ENCODE measurements at regions not wholly inside any gene's neighbourhood (a gene's known extent, or its start where the extent isn't known, plus 50 kb on each side); places are given as distances from the start of the nearest gene placed in this dataset.
"Not testable (repeated sequence)": the region's sequence is repeated elsewhere in the genome, so short reads cannot be mapped to it uniquely, and the experiment has no call there.

DNA sequence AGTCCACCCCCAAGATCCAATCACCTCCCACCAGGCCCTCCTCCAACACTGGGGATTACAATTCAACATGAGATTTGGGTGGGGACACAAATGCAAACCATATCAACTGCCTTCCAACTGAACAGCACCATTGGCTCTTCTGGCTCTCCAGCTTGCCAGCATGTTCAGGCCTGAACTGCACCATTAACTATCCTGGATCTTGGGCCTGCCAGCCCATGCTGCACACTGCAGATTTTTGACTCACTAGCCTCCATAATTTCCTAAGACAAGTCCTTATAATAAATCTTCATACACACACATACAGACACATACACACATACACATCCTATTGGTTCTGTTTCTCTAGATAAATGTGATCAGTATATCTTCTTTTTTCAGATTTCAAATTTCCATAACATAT lies 737.1 kb upstream of the SPRY2 start:
- H3K4me1 ChIP-seq, result no peaks in the 10 kb centered on the region
- no peak for TF ChIP-seq POLR2A (IDR thresholded peaks at IDR 0.05)
- TF ChIP-seq, protein P1, sequence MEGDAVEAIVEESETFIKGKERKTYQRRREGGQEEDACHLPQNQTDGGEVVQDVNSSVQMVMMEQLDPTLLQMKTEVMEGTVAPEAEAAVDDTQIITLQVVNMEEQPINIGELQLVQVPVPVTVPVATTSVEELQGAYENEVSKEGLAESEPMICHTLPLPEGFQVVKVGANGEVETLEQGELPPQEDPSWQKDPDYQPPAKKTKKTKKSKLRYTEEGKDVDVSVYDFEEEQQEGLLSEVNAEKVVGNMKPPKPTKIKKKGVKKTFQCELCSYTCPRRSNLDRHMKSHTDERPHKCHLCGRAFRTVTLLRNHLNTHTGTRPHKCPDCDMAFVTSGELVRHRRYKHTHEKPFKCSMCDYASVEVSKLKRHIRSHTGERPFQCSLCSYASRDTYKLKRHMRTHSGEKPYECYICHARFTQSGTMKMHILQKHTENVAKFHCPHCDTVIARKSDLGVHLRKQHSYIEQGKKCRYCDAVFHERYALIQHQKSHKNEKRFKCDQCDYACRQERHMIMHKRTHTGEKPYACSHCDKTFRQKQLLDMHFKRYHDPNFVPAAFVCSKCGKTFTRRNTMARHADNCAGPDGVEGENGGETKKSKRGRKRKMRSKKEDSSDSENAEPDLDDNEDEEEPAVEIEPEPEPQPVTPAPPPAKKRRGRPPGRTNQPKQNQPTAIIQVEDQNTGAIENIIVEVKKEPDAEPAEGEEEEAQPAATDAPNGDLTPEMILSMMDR (IDR thresholded peaks at IDR 0.05), result no peak
- no peak overlapping the region for H3K27ac ChIP-seq
- H3K9me3 ChIP-seq, result no peaks in the 10 kb centered on the region
- intact Hi-C loops (cut with DNase I; ENCODE audit: low total_unique reads), result no loop called here
- no peak overlapping the region for H3K4me3 ChIP-seq
- no peaks in the 10 kb centered on the region for H3K27me3 ChIP-seq
- DNase-seq, result no peak
- H3K36me3 ChIP-seq, result no peaks in the 10 kb centered on the region

DNA sequence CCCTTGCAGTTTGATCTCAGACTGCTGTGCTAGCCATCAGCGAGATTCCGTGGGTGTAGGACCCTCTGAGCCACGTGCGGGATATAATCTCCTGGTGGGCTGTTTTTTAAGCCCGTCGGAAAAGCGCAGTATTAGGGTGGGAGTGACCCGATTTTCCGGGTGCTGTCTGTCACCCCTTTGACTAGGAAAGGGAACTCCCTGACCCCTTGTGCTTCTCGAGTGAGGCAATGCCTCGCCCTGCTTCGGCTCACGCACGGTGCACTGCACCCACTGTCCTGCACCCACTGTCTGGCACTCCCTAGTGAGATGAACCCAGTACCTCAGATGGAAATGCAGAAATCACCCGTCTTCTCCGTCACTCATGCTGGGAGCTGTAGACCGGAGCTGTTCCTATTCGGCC lies 728.9 kb upstream of the SPRY2 start:
- H3K27me3 ChIP-seq; H3K4me3 ChIP-seq; H3K27ac ChIP-seq; H3K36me3 ChIP-seq; H3K4me1 ChIP-seq; intact Hi-C loops (cut with DNase I; ENCODE audit: low total_unique reads); H3K9me3 ChIP-seq; DNase-seq: not testable (repeated sequence)

DNA sequence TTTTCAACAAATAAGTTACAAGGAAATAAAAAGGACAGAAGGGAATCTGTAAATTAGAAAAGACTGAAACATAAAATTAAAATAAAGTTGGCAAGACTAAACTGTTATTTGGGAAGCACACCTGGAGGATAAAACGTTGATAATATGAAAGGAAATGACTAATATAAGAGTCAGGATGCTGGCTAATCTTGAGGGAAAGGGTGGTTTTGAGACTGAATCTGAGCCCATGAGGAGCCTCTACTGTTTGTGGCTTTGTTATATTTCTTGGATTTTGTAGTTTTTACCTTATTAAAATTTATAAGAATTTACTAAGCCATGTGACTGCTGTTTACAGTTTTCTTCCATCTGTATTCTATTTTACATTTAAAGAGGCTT lies 718.0 kb upstream of the SPRY2 start:
- Histone ChIP-seq H3K9me3 (no peaks in the 10 kb centered on the region), H3K36me3 (no peaks in the 10 kb centered on the region), H3K4me3 (no peak overlapping the region), H3K27ac (no peak overlapping the region), H3K4me1 (no peaks in the 10 kb centered on the region), H3K27me3 (no peaks in the 10 kb centered on the region)
- intact Hi-C loops (cut with DNase I; ENCODE audit: low total_unique reads), result no loop called here
- TF ChIP-seq, protein P1 (IDR thresholded peaks at IDR 0.05), result no peak
- no peak for TF ChIP-seq POLR2A (IDR thresholded peaks at IDR 0.05)
- DNase-seq, result no peak

DNA sequence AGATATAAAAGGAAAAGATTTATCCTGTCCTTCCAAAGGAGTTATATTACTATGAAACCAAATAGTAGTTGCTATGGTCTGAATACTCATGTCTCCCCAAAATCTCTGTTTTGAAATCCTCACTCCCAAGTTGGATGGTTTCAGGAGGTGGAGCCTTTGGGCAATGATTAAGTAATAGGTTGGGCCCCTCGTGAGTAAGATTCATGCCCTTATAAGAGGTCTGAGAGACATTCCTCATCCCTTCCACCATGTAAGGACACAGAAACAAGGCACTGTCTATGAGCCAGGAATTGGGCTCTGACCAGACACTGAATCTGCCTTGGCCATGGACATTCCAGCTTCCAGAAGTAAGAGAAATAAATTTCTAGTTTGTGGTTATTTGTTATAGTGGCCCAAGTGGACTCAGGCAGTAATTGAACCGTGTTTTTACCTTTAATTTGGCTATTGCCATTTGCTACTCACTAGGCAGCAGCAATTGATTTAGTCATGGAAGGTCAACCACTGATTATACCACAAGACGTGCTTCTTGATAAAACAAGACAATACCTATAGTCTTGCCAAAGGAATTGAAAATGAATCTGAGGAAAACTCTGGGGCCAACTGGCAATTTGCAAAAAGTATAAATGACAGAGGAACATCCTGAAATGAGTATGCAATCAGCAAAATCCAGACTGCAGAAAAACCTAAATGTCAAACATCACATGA lies 717.4 kb upstream of the SPRY2 start:
- no peaks in the 10 kb centered on the region for H3K36me3 ChIP-seq
- TF ChIP-seq POLR2A (IDR thresholded peaks at IDR 0.05), result no peak
- TF ChIP-seq, protein P1 (IDR thresholded peaks at IDR 0.05), result no peak
- intact Hi-C loops (cut with DNase I; ENCODE audit: low total_unique reads), result no loop called here
- no peaks in the 10 kb centered on the region for H3K9me3 ChIP-seq
- DNase-seq, result no peak
- no peak overlapping the region for H3K4me3 ChIP-seq
- H3K4me1 ChIP-seq, result no peaks in the 10 kb centered on the region
- H3K27ac ChIP-seq, result no peak overlapping the region
- no peaks in the 10 kb centered on the region for H3K27me3 ChIP-seq

DNA sequence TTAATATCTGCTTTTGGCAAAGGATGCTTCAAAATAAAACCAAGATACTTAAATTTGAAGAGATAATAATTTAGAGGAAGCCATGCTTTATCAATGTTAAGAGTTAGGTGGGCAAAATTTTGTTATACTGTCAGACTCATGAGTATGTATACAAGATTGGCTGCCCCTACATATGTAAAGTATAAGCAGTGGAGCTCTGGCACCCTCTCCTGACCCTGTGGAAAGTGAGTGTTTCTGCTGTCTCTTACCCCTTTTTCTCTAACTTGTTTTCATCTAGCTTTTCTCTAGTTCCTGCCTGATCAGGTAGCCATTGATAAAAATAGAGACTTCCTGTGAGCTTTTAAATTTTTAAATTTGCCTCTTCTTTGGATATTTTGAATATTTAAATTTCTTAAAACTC lies 710.9 kb upstream of the SPRY2 start:
- H3K4me1 ChIP-seq, result no peaks in the 10 kb centered on the region
- TF ChIP-seq, protein P1 (IDR thresholded peaks at IDR 0.05), result no peak
- no peak for TF ChIP-seq POLR2A (IDR thresholded peaks at IDR 0.05)
- no peaks in the 10 kb centered on the region for H3K36me3 ChIP-seq
- H3K9me3 ChIP-seq, result no peaks in the 10 kb centered on the region
- H3K27me3 ChIP-seq, result no peaks in the 10 kb centered on the region
- no peak overlapping the region for H3K27ac ChIP-seq
- no peak overlapping the region for H3K4me3 ChIP-seq
- intact Hi-C loops (cut with DNase I; ENCODE audit: low total_unique reads), result no loop called here
- no peak for DNase-seq

DNA sequence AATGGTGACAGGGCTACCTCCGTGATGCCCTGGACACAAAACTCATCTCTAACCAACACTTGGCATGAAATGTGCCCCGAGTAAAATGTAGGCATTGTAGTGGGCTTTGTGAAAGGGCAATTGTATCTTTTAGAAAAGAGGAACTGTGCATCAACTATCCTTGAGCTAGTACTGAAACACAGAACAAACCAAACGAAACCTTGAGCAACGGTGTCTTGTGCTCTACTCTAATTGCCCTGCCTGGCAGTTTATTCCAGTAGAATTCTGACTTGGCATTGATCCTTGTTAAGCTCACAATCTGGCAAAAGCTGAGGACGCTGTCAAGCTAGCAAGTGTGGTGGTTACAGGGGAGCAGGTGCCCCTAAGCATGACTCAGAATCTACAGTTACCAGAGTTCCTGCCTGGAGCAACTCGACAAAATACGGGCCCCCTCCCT lies 707.1 kb upstream of the SPRY2 start:
- H3K27ac ChIP-seq, result no peak overlapping the region
- no peaks in the 10 kb centered on the region for H3K27me3 ChIP-seq
- no peak for DNase-seq

More for the DNA sequence above, 707.1 kb upstream of the SPRY2 start:
- Histone ChIP-seq H3K4me1 (no peaks in the 10 kb centered on the region), H3K4me3 (no peak overlapping the region), H3K9me3 (no peaks in the 10 kb centered on the region), H3K36me3 (no peaks in the 10 kb centered on the region)
- intact Hi-C loops (cut with DNase I; ENCODE audit: low total_unique reads), result no loop called here
- TF ChIP-seq POLR2A (IDR thresholded peaks at IDR 0.05), result no peak
- TF ChIP-seq, protein P1 (IDR thresholded peaks at IDR 0.05), result no peak
